Medulla oblongata (tissue), 1 donor: ENCODE measurements at regions not wholly inside any gene's neighbourhood (a gene's known extent, or its start where the extent isn't known, plus 50 kb on each side); places are given as distances from the start of the nearest gene placed in this dataset.
"Not testable (repeated sequence)": the region's sequence is repeated elsewhere in the genome, so short reads cannot be mapped to it uniquely, and the experiment has no call there.

Experiments used
- DNase-seq: peaks from one replicate; pipeline ENCODE4 v3.0.0-alpha.2; 2015; ENCODE audit errors: extremely low spot score

DNA sequence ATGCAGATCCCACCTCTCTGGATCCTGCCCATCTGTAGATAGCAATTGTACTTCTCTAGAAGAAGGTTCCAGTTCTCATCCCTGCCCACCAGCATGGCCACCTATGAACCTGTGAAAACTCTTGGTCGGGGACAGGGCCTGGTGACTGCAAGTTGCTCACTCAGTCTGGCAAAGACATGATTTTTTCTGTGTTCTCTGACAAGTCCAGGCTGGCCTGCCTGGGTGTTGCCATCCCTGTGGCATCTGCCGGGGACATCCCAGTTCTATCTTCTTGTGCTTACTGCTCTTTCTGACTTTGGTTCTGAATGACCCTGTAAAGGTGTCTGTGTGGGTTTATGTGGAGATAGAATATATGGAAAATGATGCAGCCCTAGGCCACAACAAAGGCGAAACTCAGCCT is 545.8 kb downstream of the INSC start:
- DNase-seq = no peak

GRCh38 chr11:15662285-15662684 is 547.6 kb downstream of the INSC start:
- DNase-seq = no peak

- peak; percentile 24 for DNase-seq
Measured at GRCh38 chr11:15663777-15664218, 549.1 kb downstream of the INSC start.

DNA sequence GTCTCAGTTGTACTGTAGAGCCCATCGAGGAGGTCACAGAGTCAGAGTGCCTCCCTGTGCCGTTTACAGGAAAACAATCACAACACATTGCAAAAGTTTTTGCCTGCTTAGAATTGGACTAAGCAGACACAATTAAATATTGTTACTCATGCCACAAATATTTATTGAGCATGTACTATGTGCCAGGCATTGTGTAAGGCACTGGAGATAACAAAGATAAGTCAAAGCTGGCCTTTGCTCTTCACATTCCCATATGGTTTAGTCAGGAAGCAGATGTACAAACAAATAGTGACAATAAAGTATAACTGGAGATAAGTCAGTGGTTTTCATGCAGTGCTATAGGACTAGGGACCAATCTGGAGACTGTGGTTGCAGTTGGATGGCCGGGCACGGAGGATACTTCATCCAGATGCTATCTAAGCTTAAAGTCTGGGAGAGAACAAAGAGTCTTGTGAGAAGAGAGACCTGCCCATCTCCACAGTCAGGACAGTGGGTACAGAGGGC is 550.7 kb downstream of the INSC start:
- no peak for DNase-seq

DNA sequence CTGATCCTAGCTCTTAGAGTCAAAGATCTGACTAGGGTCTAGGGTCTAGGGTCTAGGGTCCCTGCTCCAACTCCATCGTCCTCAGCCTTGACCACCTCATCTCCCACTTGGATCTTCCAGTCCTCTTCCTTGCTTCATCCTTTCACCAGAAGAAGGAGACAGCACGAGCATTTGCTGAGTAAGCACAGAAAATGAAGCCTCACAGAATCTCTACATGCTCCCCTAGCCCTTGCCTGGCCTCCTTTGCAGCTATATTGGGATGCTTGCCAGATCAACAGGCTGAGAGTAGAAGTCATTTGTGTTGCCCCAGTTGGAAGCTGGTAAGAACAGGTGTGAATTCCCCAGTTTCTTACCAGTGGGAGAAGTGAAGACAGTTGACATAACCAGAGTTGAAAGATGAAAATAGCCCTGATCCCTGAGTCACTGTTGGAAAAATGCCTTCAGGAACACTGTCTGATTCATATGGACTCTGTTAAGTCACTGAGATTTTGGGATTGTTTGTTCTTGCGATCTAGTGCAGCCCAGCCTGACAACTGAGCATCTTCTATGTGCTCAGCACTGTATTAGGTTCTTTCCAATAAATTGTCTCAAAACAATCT is 552.5 kb downstream of the INSC start:
- no peak for DNase-seq

GRCh38 chr11:15668718-15669117 is 554.0 kb downstream of the INSC start:
- DNase-seq = no peak

- DNase-seq = no peak
Measured at GRCh38 chr11:15670520-15671070, 555.9 kb downstream of the INSC start.

- DNase-seq = no peak
Measured at GRCh38 chr11:15671216-15671615, 556.5 kb downstream of the INSC start.

GRCh38 chr11:15672825-15673224 is 558.1 kb downstream of the INSC start:
- no peak for DNase-seq

- no peak for DNase-seq
Measured at GRCh38 chr11:15673408-15673831, 558.7 kb downstream of the INSC start.

- DNase-seq = no peak
Measured at GRCh38 chr11:15674756-15675155, 560.0 kb downstream of the INSC start.

GRCh38 chr11:15675683-15676082 is 561.0 kb downstream of the INSC start:
- DNase-seq = no peak

DNA sequence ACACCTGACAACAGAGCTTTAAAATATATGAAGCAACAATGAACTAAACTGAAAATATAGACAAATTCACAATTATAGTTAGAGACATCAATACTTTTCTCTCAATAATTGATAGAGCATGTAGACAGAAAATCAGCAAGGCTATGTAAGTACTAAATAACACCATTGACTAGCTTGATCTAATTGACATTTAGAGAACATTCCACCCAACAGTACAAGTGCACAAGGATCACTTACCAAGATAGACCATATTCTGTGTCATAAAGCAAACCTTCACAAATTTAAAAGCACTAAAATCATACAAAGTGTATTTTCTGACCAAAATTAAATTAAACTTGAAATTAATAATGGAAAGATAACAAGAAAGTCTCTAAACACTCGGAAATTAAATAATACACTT is 562.5 kb downstream of the INSC start:
- no peak for DNase-seq

GRCh38 chr11:15683528-15683927 is 568.8 kb downstream of the INSC start:
- no peak for DNase-seq

- no peak for DNase-seq
Measured at GRCh38 chr11:15685306-15685705, 570.6 kb downstream of the INSC start.

GRCh38 chr11:15686259-15686658 is 571.5 kb downstream of the INSC start:
- not testable (repeated sequence) for DNase-seq

DNA sequence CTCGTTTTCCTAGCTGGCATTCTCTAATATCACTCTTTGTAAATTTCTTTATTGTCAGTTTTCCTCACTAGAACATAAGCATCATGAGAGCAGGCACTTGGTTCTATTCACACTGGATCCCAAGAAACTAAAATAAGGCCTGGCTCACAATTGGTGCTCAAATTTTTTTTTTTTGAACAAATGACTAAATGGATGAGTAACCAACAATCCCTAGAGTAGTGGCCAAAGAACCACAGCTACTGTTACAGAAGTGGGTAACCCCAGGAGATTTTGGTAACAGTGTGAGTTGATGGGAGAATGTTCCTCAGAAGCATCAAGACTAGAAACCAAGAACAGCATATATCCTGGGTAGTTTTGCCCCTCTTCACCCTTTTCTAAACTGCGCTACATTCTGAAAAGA is 572.6 kb downstream of the INSC start:
- no peak for DNase-seq

DNA sequence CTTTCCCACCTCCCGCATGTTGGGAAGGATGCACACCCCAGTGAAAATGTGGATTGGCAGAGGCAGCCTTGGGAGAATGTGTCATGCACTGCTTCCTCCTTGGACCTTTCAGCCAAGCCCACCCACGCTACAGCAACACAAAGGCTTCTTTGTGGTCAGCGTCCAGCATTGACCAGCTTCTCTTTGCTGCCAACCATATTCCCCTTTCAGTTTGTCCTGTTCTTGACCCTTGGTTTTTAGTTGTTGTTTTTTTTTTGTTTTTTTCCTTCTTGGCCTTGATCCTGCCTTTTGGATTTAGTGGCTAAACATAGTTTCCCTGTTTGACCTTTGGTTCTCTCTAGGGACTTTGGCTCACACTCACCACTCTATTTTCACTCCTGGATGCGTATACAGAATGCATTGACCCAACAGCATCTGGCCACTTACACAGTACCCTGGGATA is 573.6 kb downstream of the INSC start:
- peak; percentile 56 for DNase-seq

DNA sequence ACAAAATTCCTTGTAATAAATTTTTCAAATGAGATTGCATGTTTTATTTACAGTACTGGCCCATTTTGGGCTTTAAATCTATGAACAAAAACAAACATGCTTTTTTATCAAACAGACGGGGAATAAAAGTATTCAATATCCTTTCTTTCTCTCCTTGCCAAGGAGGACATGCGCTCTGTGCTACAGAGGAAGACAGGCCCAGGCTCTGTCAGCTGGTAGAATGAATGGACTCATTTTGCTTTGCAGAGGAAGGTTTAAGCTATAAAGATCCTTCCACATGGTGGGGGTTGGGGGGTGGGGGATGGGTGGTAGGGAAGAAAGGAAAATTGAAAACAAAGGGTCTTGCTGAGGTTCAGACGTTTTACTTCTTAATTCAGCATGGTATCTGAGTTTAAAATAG is 575.6 kb downstream of the INSC start:
- DNase-seq = peak; percentile 39

- DNase-seq = no peak
Measured at GRCh38 chr11:15692739-15693138, 578.0 kb downstream of the INSC start.

- DNase-seq = no peak
Measured at GRCh38 chr11:15695096-15695721, 580.5 kb downstream of the INSC start.

DNA sequence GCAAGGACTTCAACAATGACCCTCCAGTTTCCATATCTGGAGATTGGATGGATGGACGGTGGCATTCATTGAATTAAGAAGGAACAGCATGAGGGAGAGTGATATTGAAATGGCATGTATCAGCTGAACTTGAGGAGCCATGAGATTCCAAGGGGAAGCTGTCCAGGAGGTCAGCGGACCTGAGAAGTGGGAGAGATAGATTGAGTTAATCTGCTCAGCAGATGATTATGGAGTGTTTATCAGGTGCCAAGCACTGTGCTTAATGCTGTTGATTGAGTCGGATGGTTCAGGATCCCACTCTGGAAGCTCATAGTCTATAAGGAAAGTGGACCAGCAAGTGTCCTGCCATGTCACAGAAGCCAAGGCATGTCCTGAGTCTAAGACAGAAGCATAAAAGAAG is 581.3 kb downstream of the INSC start:
- no peak for DNase-seq
